HG03520 (cell line): ENCODE measurements at regions not wholly inside any gene's neighbourhood (a gene's known extent, or its start where the extent isn't known, plus 50 kb on each side); places are given as distances from the start of the nearest gene placed in this dataset.

ENCODE experiments used
- ATAC-seq: cut with Tn5 transposase; IDR thresholded peaks from one replicate; pipeline ENCODE4 v1.9.1; 2021; ENCODE audit warnings: mild to moderate bottlenecking, moderate library complexity; ENCODE audit not compliant: unreplicated experiment

GRCh38 chr7:34269084-34269483 is 363.7 kb downstream of the BMPER start:
- no peak for ATAC-seq

GRCh38 chr7:34275624-34276023 is 370.3 kb downstream of the BMPER start:
- ATAC-seq, result no peak

GRCh38 chr7:34277016-34277802 is 371.9 kb downstream of the BMPER start:
- peak; percentile 55 for ATAC-seq

GRCh38 chr7:34277803-34278199 is 372.5 kb downstream of the BMPER start:
- ATAC-seq, result no peak

GRCh38 chr7:34281260-34281659 is 375.9 kb downstream of the BMPER start:
- ATAC-seq, result no peak

- ATAC-seq, result no peak
Measured at GRCh38 chr7:34282271-34282670, 375.7 kb upstream of the NPSR1 start.

GRCh38 chr7:34296663-34297062 is 361.4 kb upstream of the NPSR1 start:
- no peak for ATAC-seq

GRCh38 chr7:34298492-34299013 is 359.5 kb upstream of the NPSR1 start:
- ATAC-seq, result no peak

- no peak for ATAC-seq
Measured at GRCh38 chr7:34299066-34299465, 359.0 kb upstream of the NPSR1 start.

- ATAC-seq, result no peak
Measured at GRCh38 chr7:34307540-34307939, 350.5 kb upstream of the NPSR1 start.

- ATAC-seq, result no peak
Measured at GRCh38 chr7:34308595-34308994, 349.4 kb upstream of the NPSR1 start.

- ATAC-seq, result no peak
Measured at GRCh38 chr7:34309116-34309515, 348.9 kb upstream of the NPSR1 start.

GRCh38 chr7:34309584-34309983 is 348.4 kb upstream of the NPSR1 start:
- no peak for ATAC-seq

GRCh38 chr7:34311591-34311990 is 346.4 kb upstream of the NPSR1 start:
- no peak for ATAC-seq

GRCh38 chr7:34312624-34313023 is 345.4 kb upstream of the NPSR1 start:
- no peak for ATAC-seq

GRCh38 chr7:34313289-34313688 is 344.7 kb upstream of the NPSR1 start:
- no peak for ATAC-seq

- no peak for ATAC-seq
Measured at GRCh38 chr7:34315032-34315431, 343.0 kb upstream of the NPSR1 start.

- no peak for ATAC-seq
Measured at GRCh38 chr7:34317039-34317438, 341.0 kb upstream of the NPSR1 start.

GRCh38 chr7:34320412-34320811 is 337.6 kb upstream of the NPSR1 start:
- no peak for ATAC-seq

GRCh38 chr7:34320926-34321661 is 336.9 kb upstream of the NPSR1 start:
- ATAC-seq, result peak; percentile 82

- no peak for ATAC-seq
Measured at GRCh38 chr7:34322841-34323240, 335.2 kb upstream of the NPSR1 start.

GRCh38 chr7:34327681-34328080 is 330.3 kb upstream of the NPSR1 start:
- ATAC-seq, result no peak
